ENCODE measurements at regions not wholly inside any gene's neighbourhood (a gene's known extent, or its start where the extent isn't known, plus 50 kb on each side); places are given as distances from the start of the nearest gene placed in this dataset.

- TF ChIP-seq, protein P1, sequence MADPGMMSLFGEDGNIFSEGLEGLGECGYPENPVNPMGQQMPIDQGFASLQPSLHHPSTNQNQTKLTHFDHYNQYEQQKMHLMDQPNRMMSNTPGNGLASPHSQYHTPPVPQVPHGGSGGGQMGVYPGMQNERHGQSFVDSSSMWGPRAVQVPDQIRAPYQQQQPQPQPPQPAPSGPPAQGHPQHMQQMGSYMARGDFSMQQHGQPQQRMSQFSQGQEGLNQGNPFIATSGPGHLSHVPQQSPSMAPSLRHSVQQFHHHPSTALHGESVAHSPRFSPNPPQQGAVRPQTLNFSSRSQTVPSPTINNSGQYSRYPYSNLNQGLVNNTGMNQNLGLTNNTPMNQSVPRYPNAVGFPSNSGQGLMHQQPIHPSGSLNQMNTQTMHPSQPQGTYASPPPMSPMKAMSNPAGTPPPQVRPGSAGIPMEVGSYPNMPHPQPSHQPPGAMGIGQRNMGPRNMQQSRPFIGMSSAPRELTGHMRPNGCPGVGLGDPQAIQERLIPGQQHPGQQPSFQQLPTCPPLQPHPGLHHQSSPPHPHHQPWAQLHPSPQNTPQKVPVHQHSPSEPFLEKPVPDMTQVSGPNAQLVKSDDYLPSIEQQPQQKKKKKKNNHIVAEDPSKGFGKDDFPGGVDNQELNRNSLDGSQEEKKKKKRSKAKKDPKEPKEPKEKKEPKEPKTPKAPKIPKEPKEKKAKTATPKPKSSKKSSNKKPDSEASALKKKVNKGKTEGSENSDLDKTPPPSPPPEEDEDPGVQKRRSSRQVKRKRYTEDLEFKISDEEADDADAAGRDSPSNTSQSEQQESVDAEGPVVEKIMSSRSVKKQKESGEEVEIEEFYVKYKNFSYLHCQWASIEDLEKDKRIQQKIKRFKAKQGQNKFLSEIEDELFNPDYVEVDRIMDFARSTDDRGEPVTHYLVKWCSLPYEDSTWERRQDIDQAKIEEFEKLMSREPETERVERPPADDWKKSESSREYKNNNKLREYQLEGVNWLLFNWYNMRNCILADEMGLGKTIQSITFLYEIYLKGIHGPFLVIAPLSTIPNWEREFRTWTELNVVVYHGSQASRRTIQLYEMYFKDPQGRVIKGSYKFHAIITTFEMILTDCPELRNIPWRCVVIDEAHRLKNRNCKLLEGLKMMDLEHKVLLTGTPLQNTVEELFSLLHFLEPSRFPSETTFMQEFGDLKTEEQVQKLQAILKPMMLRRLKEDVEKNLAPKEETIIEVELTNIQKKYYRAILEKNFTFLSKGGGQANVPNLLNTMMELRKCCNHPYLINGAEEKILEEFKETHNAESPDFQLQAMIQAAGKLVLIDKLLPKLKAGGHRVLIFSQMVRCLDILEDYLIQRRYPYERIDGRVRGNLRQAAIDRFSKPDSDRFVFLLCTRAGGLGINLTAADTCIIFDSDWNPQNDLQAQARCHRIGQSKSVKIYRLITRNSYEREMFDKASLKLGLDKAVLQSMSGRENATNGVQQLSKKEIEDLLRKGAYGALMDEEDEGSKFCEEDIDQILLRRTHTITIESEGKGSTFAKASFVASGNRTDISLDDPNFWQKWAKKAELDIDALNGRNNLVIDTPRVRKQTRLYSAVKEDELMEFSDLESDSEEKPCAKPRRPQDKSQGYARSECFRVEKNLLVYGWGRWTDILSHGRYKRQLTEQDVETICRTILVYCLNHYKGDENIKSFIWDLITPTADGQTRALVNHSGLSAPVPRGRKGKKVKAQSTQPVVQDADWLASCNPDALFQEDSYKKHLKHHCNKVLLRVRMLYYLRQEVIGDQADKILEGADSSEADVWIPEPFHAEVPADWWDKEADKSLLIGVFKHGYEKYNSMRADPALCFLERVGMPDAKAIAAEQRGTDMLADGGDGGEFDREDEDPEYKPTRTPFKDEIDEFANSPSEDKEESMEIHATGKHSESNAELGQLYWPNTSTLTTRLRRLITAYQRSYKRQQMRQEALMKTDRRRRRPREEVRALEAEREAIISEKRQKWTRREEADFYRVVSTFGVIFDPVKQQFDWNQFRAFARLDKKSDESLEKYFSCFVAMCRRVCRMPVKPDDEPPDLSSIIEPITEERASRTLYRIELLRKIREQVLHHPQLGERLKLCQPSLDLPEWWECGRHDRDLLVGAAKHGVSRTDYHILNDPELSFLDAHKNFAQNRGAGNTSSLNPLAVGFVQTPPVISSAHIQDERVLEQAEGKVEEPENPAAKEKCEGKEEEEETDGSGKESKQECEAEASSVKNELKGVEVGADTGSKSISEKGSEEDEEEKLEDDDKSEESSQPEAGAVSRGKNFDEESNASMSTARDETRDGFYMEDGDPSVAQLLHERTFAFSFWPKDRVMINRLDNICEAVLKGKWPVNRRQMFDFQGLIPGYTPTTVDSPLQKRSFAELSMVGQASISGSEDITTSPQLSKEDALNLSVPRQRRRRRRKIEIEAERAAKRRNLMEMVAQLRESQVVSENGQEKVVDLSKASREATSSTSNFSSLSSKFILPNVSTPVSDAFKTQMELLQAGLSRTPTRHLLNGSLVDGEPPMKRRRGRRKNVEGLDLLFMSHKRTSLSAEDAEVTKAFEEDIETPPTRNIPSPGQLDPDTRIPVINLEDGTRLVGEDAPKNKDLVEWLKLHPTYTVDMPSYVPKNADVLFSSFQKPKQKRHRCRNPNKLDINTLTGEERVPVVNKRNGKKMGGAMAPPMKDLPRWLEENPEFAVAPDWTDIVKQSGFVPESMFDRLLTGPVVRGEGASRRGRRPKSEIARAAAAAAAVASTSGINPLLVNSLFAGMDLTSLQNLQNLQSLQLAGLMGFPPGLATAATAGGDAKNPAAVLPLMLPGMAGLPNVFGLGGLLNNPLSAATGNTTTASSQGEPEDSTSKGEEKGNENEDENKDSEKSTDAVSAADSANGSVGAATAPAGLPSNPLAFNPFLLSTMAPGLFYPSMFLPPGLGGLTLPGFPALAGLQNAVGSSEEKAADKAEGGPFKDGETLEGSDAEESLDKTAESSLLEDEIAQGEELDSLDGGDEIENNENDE (IDR thresholded peaks at IDR 0.05; ENCODE audit: insufficient replicate concordance, low read length): no peak
- no peak for TF ChIP-seq HDAC2 (IDR thresholded peaks at IDR 0.05; ENCODE audit: borderline replicate concordance in 1 of 2, low read depth in 2 of 2, low read length in 2 of 2)
- no peak for TF ChIP-seq EGR1 (IDR thresholded peaks at IDR 0.05; ENCODE audit: borderline replicate concordance, low read depth, low read length)
- TF ChIP-seq, protein P2, sequence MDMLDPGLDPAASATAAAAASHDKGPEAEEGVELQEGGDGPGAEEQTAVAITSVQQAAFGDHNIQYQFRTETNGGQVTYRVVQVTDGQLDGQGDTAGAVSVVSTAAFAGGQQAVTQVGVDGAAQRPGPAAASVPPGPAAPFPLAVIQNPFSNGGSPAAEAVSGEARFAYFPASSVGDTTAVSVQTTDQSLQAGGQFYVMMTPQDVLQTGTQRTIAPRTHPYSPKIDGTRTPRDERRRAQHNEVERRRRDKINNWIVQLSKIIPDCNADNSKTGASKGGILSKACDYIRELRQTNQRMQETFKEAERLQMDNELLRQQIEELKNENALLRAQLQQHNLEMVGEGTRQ (IDR thresholded peaks at IDR 0.05; ENCODE audit: low read length): no peak
Measured at GRCh38 chr2:890791-891190, 59.9 kb upstream of the SNTG2 start (continued).
